H1 (cell line): ENCODE measurements at regions not wholly inside any gene's neighbourhood (a gene's known extent, or its start where the extent isn't known, plus 50 kb on each side); places are given as distances from the start of the nearest gene placed in this dataset.

Experiments
- GABPA ChIP-seq: IDR thresholded peaks from 2 replicates; pipeline ENCODE4 v1.6.1; 2011; ENCODE audit warnings: mild to moderate bottlenecking, low read length, moderate library complexity, borderline replicate concordance; ENCODE audit not compliant: insufficient read depth
- GTF2F1 ChIP-seq: IDR thresholded peaks from 2 replicates; pipeline ENCODE4 v1.6.1; 2012; ENCODE audit warnings: low read depth, low read length, improper control_type of control experiment, borderline replicate concordance
- TAF7 ChIP-seq: optimal IDR thresholded peaks from 2 replicates; pipeline ENCODE3; 2011; ENCODE audit warnings: low read depth, mild to moderate bottlenecking, inconsistent platforms, low read length, moderate library complexity, borderline replicate concordance

DNA sequence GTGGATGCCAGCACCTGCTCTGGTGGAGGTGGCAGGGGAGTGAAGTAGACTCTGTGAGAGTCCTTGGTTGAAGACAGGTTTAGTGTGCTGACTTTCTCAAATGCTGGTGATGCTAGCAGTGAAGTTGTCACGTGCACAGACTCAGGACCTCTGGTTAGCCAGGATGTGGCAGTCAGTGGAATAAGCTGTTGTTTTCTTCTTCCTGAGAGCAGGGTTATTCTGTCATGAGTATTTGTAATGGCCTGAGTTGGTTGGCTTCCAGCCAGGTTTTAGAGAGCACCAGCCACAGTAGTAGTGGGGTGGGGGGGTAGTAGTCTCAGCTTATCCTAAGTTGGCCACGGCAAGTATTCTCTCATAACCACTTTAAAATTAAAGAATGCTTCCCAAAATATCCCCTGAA lies 169.7 kb upstream of the FOXN2 start (continued):
- TF ChIP-seq TAF7 (no peak), GTF2F1 (no peak), GABPA (no peak)
